ENCODE measurements at regions not wholly inside any gene's neighbourhood (a gene's known extent, or its start where the extent isn't known, plus 50 kb on each side); places are given as distances from the start of the nearest gene placed in this dataset.

- TF ChIP-seq NR0B2 (CRISPR knock-in tag; IDR thresholded peaks at IDR 0.05) (no peak), ZNF619 (CRISPR knock-in tag; IDR thresholded peaks at IDR 0.05) (no peak), ZNF17 (CRISPR knock-in tag; IDR thresholded peaks at IDR 0.05) (no peak), ZNF598 (CRISPR knock-in tag; IDR thresholded peaks at IDR 0.05; ENCODE audit: borderline replicate concordance) (no peak), ZNF644 (CRISPR knock-in tag; IDR thresholded peaks at IDR 0.05; ENCODE audit: low read depth) (no peak), ZBTB21 (CRISPR knock-in tag; IDR thresholded peaks at IDR 0.05) (no peak)
- TF ChIP-seq, protein P1, sequence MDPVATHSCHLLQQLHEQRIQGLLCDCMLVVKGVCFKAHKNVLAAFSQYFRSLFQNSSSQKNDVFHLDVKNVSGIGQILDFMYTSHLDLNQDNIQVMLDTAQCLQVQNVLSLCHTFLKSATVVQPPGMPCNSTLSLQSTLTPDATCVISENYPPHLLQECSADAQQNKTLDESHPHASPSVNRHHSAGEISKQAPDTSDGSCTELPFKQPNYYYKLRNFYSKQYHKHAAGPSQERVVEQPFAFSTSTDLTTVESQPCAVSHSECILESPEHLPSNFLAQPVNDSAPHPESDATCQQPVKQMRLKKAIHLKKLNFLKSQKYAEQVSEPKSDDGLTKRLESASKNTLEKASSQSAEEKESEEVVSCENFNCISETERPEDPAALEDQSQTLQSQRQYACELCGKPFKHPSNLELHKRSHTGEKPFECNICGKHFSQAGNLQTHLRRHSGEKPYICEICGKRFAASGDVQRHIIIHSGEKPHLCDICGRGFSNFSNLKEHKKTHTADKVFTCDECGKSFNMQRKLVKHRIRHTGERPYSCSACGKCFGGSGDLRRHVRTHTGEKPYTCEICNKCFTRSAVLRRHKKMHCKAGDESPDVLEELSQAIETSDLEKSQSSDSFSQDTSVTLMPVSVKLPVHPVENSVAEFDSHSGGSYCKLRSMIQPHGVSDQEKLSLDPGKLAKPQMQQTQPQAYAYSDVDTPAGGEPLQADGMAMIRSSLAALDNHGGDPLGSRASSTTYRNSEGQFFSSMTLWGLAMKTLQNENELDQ (CRISPR knock-in tag; IDR thresholded peaks at IDR 0.05; ENCODE audit: borderline replicate concordance) = no peak
Observed at GRCh38 chr11:121755906-121756305, 303.1 kb upstream of the SORL1-AS1 start (continued).

DNA sequence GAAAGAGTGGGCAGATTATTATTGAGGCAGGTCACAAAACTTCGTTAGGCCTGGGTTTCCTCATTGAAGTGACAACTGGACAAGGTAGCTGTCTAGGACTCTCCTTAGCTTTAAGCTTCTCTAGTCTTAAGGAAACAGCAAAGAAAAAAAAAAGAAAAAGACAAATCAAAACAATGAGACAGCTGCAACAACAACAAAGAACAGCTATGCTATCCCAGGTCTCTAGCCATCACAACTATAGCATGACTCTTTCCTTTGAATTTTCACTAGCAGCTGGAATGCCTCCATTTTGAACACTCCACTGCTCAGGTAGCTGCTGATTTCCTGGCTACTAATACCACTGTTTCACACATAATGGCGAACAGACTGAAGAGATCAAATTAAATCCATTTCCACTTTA, 302.4 kb upstream of the SORL1-AS1 start:
- TF ChIP-seq NCOA5 (CRISPR knock-in tag; IDR thresholded peaks at IDR 0.05) (no peak), ZNF816 (CRISPR knock-in tag; IDR thresholded peaks at IDR 0.05; ENCODE audit: borderline replicate concordance) (no peak), ZNF556 (CRISPR knock-in tag; IDR thresholded peaks at IDR 0.05; ENCODE audit: borderline replicate concordance) (no peak), BCLAF1 (IDR thresholded peaks at IDR 0.05) (no peak), ZNF670 (CRISPR knock-in tag; IDR thresholded peaks at IDR 0.05; ENCODE audit: borderline replicate concordance) (no peak), ARNT (IDR thresholded peaks at IDR 0.05) (no peak), ZFY (CRISPR knock-in tag; IDR thresholded peaks at IDR 0.05) (no peak)
- Histone ChIP-seq H3K4me1 (ENCODE audit: insufficient read depth, low read length) (no peaks in the 10 kb centered on the region), H3K9ac (ENCODE audit: insufficient read depth, low read depth, low read length) (no peak overlapping the region), H3K79me2 (ENCODE audit: insufficient read depth, low read length) (no peaks in the 10 kb centered on the region), H3K4me3 (replicated peaks in 1 of 3; ENCODE audit: insufficient read depth in 1 of 3, low read depth in 2 of 3, low read length in 3 of 3) (no peak overlapping the region), H3K9me3 (ENCODE audit: low read length) (no peaks in the 10 kb centered on the region), H4K20me1 (ENCODE audit: insufficient read depth, low read length) (no peaks in the 10 kb centered on the region; the same call in 1 of the 2 replicates), H3K27ac (ENCODE audit: extremely low read length, insufficient read depth, low read length) (no peak overlapping the region), H3K4me2 (ENCODE audit: low read depth, low read length) (no peak overlapping the region), H3K27me3 (ENCODE audit: control insufficient read depth in 1 of 2, insufficient read depth in 2 of 2, low read length in 2 of 2) (no peaks in the 10 kb centered on the region; a peak in 1 of 5 replicates), H3K36me3 (replicated peaks in 1 of 2; ENCODE audit: control insufficient read depth in 1 of 2, insufficient read depth in 2 of 2, low read length in 2 of 2) (no peaks in the 10 kb centered on the region), H2AFZ (ENCODE audit: low read length) (no peak overlapping the region)
- ChIA-PET CTCF (ENCODE audit: low intra/inter-chr PET ratio, low total read pairs) (no interaction called here), POLR2A (no interaction called here)
- DNase-seq (ENCODE audit: low spot score) (no peak), FAIRE-seq (no peak), ATAC-seq (no peak)
- no TSS peak for BruUV-seq (replicated peaks)
- in situ Hi-C loops (cut with HindIII; ENCODE audit: extremely low pct_ligation_motif_present, low pct_unique_long_range_greater_than_20kb) (no loop called here), intact Hi-C loops (cut with micrococcal nuclease; ENCODE audit: unreplicated experiment) (no loop called here)
- WGBS (ENCODE audit: low lambda C conversion rate) = 6% methylated on average over 2 of the region's 2 CpGs

Data from HepG2 (cell line).